Ecto neural progenitor cell (in vitro differentiated cells): ENCODE measurements at regions not wholly inside any gene's neighbourhood (a gene's known extent, or its start where the extent isn't known, plus 50 kb on each side); places are given as distances from the start of the nearest gene placed in this dataset.
"Not testable (repeated sequence)": the region's sequence is repeated elsewhere in the genome, so short reads cannot be mapped to it uniquely, and the experiment has no call there.

Source experiments
- DNase-seq: peaks from one replicate; pipeline ENCODE4 v3.0.0-alpha.2; 2018; ENCODE audit warnings: low spot score

GRCh38 chr12:82300611-82301010 is 57.6 kb downstream of the CCDC59 start:
- no peak for DNase-seq

DNA sequence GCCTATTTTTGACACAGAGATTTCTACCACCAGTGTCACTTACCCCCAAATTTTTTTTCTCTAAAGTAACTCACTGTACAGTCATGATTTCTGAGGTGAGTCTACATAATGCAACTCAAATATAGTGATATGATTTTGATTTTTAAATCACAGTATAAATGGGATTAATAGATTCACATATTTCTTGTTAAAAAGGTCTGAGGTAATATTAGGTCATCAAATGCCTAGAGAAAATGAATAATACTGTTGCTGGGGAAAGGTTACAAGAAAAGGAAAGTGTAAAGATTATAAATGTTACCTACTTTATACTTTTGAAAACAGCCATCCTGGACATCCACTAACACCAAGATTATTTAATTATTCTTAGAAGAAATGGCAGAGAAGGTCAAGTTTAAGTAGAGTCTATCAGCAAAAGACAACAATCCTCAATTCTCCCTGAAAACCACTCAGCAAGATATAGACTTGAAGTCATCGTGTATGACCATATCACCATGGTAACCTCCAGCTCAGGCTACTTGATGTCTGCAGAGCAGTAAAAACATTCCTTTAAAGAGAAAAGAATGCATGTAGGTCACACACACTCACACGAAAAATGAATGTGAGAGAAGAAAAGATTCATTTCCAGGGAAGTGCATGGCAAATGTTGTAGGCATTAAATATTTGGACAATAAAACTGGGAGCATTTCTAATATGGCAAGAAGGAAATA is 58.7 kb downstream of the CCDC59 start:
- no peak for DNase-seq

GRCh38 chr12:82290415-82290814 is 67.8 kb downstream of the CCDC59 start:
- DNase-seq: no peak

- DNase-seq: not testable (repeated sequence)
Observed at GRCh38 chr12:82281335-82281734, 76.9 kb downstream of the CCDC59 start.

- no peak for DNase-seq
Observed at GRCh38 chr12:82279536-82280058, 78.6 kb downstream of the CCDC59 start.

DNA sequence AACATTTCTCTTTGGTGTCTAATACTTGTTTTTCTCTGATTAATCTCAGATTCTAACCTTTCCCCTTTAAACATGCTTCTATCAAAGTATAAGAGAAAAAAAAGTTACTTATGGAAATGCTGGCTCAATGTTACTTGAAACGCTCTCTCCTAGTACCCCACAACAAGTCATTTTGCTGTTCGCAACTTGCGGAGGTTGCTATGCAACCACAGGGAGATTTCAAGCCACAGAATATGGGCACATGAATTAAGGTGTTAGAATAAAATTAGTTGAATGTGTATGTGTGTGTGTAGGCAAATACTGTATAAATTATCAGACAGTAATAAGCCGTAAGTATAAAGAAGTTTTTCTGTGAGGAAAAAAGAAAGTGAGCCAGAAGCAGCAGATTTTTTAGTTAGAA is 80.6 kb downstream of the CCDC59 start:
- DNase-seq: no peak

DNA sequence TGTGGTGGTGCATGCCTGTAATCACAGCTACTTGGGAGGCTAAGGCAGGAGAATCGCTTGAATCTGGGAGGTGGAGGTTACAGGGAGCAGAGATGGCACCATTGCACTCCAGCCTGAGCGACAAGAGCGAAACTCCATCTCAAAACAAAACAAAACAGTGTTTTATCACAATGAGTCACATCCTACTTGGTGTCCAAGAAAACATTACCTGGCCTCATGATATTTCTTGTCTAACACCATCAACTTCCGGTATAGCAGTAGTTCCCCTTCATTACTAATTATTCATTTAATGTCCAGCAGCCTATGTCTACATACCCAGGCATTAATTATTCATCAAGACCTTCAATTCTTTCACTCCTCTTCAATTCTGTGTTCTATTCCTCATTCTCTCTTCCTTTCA is 115.5 kb downstream of the CCDC59 start:
- DNase-seq: no peak

DNA sequence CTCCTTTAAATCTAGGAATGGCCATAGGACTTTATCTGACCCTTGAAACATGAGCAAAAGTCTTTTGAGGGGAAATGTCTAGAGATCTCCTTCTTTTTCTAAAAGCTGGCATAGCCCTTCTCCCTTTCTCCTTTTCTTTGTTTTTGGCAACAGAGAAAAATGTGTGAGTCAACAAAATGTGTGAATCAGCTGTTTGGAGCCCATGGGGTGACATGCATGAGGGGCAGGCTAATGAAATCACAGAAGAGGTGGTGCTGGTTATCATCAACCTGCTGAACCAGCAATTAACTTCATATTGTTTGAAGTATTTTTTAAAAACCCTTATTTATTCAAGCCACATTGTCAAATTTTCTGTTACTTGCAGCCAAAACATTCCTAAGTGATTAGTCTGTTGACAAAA is 132.3 kb downstream of the CCDC59 start:
- DNase-seq: no peak

GRCh38 chr12:82223426-82223825 is 134.8 kb downstream of the CCDC59 start:
- DNase-seq: no peak

GRCh38 chr12:82216475-82216874 is 141.7 kb downstream of the CCDC59 start:
- DNase-seq: no peak

DNA sequence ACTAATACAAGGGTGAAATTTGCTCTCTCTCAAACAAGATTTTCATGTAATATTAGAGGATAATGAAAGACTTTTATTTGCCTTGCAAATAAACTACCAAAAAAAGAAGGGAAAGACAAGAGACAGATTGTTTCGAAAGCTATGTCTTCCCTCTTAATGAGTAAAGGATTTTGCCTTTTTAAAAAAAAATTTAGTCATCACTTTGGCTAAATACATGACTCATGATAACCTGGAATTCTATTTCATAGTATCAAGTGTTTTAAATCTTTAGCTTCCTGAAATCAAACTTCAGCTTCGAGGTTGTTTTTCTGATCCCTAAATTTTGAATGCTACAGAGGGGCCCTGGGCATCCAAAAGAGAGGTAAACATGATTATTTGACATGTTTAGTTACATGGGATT is 144.4 kb downstream of the CCDC59 start:
- DNase-seq: no peak

DNA sequence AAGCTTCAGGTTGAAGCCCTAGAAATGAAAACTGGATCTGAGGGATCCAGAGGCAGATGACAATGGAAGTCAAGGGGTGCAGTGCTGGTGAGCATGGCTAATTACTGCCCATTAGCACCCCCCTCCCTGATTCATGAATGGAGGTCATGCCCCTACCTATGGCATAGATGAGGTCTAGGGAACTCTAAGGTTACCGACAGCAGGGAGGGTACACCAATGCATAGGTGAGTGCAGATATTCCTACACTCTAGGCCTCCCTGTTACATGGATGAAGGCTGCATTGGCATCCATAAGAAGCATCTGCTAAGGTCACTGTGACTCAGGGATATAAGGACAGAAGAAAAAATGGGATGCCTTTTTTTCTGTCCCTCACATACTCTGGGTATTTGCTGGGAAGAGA is 147.3 kb downstream of the CCDC59 start:
- DNase-seq: no peak

DNA sequence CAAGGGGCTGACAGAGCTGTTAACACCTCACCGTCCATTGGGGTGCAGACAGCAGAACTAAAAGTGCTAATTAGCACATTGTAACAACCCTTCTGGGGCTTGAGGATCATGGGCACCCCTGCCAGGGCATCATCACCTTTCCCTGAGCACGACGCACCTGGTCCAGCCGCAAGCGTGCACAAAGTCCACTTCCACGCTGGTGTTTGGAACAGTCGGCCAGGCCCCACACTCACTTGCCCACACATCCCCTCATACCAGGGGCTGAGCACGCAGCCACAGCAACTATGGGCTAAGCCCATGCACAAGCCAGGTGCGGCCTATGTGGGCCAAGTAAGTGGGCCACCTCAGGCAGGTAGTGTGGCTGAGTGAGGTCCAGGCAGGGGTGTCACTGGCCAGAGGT is 148.7 kb downstream of the CCDC59 start:
- no peak for DNase-seq

DNA sequence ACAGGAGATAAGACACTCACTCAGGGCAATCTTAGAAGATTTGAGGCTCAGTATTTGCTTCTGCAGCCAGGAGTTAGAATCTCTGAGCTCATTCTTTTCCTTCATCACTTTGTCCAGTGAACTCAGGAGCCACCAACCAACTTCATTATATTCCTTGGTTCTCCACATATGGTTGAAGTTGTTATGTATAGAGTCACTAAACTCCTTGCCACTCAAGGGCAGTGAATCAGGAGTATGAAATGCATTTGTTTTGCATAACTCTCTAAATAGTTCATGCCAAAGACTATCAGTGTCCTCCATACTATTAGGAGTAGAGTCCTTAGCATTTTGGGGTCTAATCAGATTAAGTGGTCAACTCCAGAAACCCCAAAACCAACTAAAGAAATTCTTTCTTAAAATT is 150.6 kb downstream of the CCDC59 start:
- no peak for DNase-seq

DNA sequence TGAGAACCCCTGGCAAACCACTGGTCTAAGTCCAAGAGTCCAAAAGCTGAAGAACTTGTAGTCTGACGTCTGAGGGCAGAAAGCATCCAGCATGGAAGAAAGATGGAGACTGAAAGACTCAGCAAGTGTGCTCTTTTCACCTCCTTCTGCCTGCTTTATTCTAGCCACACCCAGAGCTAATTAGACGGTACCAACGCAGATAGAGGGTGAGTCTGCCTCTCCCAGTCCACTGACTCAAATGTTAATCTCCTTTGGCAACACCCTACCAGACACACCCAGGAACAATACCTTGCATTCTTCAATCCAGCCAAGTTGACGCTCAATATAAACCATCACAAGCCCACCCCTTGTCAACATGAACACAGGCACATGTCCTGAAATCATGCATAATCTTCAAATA is 155.1 kb downstream of the CCDC59 start:
- DNase-seq: no peak

- DNase-seq: no peak
Observed at GRCh38 chr12:82187595-82187994, 170.6 kb downstream of the CCDC59 start.

DNA sequence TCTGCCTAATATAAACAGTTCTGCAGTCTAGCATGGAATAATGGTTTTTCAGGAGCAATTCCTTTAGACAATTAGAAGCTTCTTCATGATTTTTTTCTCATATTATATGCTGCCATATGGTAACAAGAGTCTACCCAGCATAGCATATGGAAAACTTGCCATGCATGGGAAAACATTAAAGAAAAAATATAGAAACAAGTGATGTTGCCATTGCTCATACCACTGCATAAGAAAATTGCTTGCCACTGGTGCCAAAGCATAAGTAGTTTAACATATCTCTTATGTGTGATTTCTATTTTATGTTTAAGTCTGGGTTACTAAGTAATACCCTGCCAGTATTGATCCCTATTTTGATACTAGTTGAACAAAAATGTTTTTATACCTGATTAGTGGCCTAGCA is 171.2 kb downstream of the CCDC59 start:
- DNase-seq: no peak

DNA sequence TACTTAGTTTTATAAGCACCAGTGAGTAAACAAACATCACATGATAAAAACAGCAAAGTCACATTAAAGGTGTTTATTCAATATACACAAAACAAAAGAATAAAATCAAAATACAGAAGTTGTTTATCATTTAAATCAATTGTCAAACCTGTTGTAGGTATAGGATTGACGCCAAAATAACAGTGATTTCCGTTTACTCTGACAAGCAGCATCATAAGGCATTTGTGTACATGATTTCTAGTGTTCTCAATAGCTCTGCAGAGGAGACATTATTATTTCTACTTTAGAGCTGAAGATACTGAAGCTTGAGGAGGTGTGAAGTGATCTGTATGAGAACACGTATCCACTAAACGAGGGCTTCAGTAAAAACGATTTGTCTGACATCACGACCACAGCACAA is 171.9 kb downstream of the CCDC59 start:
- DNase-seq: no peak

GRCh38 chr12:82184844-82185243 is 173.3 kb downstream of the CCDC59 start:
- no peak for DNase-seq

DNA sequence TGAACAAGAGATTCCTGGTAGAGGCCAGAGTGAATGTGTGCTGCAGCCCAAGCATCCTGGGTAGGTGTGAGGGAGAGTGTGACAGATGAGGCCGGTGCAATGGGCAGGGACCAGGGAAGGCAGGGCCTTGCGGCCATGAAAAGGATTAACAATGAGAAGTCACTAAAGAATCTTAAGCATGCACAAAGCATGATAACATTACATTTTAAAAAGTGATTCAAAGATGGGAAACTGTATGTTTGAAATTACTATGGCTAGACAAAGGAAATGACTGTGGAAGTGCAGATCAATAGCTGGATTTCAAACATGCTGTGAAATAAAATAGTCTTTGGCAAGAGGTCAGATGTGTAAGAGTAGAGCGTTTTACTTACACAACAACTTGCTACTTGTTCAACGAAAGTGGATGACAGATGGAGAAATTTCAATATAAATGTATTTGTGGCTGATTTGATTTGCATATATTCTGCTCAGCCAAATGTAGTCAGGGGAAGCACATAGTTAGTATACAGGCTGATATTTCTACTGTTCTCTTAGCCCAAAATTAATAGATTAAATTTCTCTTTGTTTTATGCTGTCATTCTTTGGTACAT is 175.5 kb downstream of the CCDC59 start:
- no peak for DNase-seq

GRCh38 chr12:82176761-82177490 is 181.3 kb downstream of the CCDC59 start:
- no peak for DNase-seq

DNA sequence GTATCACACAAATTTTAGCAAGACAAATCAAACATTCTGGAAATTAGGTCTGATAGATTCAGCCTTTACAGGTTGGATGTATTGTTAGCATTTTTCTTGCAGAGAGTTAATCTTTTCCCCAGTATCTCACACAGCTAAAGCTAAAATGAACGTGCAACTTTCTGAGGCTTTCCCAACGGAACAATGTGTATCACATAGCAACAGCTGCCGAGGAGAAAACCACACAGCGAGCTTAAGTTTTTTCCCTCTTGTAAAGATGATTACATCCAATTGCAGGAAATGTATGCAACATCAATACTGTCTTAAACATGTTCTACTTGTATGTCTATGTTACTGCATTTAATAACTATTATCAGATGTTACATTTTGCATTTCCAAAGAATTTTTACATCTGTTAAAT is 182.2 kb downstream of the CCDC59 start:
- no peak for DNase-seq

DNA sequence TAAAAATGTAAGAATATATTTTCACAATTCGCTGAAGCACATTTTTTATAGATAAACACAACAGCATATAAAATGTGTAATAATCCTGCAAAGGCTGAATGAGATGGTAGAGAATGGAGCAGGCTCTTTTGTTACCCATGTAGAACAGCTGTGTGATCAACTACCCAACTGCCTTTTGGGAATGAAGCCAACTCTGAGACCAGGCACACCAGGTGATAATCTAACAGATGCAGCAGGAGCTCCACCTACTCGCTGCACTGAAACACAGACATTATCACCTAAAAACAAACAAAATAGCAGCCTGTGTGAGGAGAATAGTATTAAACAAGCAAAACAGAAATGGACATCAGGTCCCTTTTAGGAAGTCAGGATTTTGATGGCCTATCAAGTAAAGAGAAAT is 183.3 kb downstream of the CCDC59 start:
- no peak for DNase-seq
